ENCODE measurements at regions not wholly inside any gene's neighbourhood (a gene's known extent, or its start where the extent isn't known, plus 50 kb on each side); places are given as distances from the start of the nearest gene placed in this dataset.

DNA sequence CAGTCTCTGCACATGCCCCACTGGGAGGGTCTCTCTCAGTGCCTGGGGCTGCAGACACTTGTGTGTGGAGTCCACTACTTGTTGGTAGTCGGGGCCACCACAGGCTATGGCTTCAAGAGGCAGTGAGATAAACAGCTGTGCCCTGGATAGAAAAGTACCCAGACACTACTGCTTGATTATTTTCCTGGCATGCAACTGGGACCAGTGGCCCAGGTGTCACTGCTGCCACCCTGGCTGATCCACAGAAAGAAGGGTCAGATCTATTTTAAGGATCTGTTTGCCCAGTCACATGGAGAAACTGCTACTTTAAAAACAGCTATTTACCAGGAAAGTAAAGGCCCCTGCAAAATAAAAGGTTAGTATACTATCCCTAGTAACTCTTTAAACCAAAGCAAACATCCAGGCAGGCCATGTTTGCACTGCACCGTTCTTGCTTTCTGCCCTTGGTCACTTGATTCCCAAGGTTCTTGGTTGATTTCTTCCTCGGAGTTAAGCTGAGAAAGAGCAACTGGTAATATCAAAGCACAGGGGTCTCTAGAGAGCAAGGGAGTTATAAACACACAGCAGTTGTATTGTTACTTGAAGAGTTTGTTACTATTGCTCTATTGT is 99.9 kb downstream of the GLUL start:
- Histone ChIP-seq H3K18ac (ENCODE audit: insufficient read length, low read depth, low read length) (no peak overlapping the region), H3K23me2 (ENCODE audit: insufficient read length, low read depth, low read length, poor library complexity, severe bottlenecking) (no peaks in the 10 kb centered on the region), H3K27ac (ENCODE audit: insufficient read length, low read depth, low read length) (no peak overlapping the region), H2BK12ac (ENCODE audit: insufficient read length, low read depth, low read length) (no peak overlapping the region), H3K4ac (ENCODE audit: low read depth, low read length) (no peak overlapping the region), H2BK15ac (ENCODE audit: low read depth, low read length) (no peak overlapping the region), H3K27me3 (ENCODE audit: insufficient read depth, low read length) (no peaks in the 10 kb centered on the region), H3K9me3 (ENCODE audit: control insufficient read depth, low read depth, low read length) (no peaks in the 10 kb centered on the region), H4K8ac (replicated peaks; ENCODE audit: insufficient read length, low read depth, low read length) (no peak overlapping the region), H4K91ac (ENCODE audit: insufficient read length, low read depth, low read length) (no peak overlapping the region), H4K5ac (ENCODE audit: insufficient read length, low read depth, low read length) (no peak overlapping the region), H3K4me1 (ENCODE audit: insufficient read depth, low read length) (no peaks in the 10 kb centered on the region), H2AK5ac (ENCODE audit: insufficient read length, low read length) (no peak overlapping the region), H2BK5ac (ENCODE audit: insufficient read length, low read length) (no peak overlapping the region), H4K20me1 (ENCODE audit: control insufficient read depth, insufficient read depth, insufficient read length) (no peaks in the 10 kb centered on the region), H3K56ac (ENCODE audit: insufficient read length, low read depth, low read length) (no peak overlapping the region), H3K79me2 (ENCODE audit: insufficient read depth, low read length) (no peaks in the 10 kb centered on the region), H3K23ac (ENCODE audit: insufficient read length, low read depth, low read length) (no peak overlapping the region), H3K4me2 (ENCODE audit: insufficient read depth, insufficient read length, low read length) (no peak overlapping the region), H2AFZ (ENCODE audit: low read length) (no peak overlapping the region), H2BK20ac (ENCODE audit: low read depth, low read length, poor library complexity, severe bottlenecking) (no peak overlapping the region), H3T11ph (ENCODE audit: low read length) (no peak overlapping the region), H2BK120ac (ENCODE audit: low read depth, low read length, poor library complexity, severe bottlenecking) (no peak overlapping the region), H3K79me1 (ENCODE audit: insufficient read depth, low read depth, low read length, poor library complexity, severe bottlenecking) (no peaks in the 10 kb centered on the region), H3K9ac (ENCODE audit: extremely low read depth, insufficient read length, low read length) (no peak overlapping the region), H3K14ac (ENCODE audit: insufficient read depth, low read length) (no peak overlapping the region)
- Mint-ChIP-seq H3K27ac (no peak overlapping the region; a peak in 2 of 7 replicates), H3K4me1 (no peaks in the 10 kb centered on the region), H3K27me3 (ENCODE audit: low read depth) (no peaks in the 10 kb centered on the region; the same call in 1 of the 2 replicates), H3K4me3 (no peak overlapping the region), H3K36me3 (ENCODE audit: insufficient read depth in 1 of 3, low read depth in 3 of 3) (no peaks in the 10 kb centered on the region), H3K9me3 (no peaks in the 10 kb centered on the region)
- no peak for DNase-seq
- TF ChIP-seq, protein P1, sequence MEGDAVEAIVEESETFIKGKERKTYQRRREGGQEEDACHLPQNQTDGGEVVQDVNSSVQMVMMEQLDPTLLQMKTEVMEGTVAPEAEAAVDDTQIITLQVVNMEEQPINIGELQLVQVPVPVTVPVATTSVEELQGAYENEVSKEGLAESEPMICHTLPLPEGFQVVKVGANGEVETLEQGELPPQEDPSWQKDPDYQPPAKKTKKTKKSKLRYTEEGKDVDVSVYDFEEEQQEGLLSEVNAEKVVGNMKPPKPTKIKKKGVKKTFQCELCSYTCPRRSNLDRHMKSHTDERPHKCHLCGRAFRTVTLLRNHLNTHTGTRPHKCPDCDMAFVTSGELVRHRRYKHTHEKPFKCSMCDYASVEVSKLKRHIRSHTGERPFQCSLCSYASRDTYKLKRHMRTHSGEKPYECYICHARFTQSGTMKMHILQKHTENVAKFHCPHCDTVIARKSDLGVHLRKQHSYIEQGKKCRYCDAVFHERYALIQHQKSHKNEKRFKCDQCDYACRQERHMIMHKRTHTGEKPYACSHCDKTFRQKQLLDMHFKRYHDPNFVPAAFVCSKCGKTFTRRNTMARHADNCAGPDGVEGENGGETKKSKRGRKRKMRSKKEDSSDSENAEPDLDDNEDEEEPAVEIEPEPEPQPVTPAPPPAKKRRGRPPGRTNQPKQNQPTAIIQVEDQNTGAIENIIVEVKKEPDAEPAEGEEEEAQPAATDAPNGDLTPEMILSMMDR (conservative IDR thresholded peaks at IDR 0.05) = no peak
- WGBS (ENCODE audit: extremely low coverage, insufficient read length, low lambda C conversion rate) = no CpG with 5 or more reads among the region's 3 CpGs

Data from H9 (cell line).